Heart right ventricle (tissue), 16 donors: ENCODE measurements at regions not wholly inside any gene's neighbourhood (a gene's known extent, or its start where the extent isn't known, plus 50 kb on each side); places are given as distances from the start of the nearest gene placed in this dataset.
A peak's percentile ranks its signal among the peaks of the same experiment; 100 is the strongest.

ENCODE experiments used
- ATAC-seq, 8 donors: fragments of 200-7000 bp; cut with Tn5 transposase; one replicate each; pipeline ENCODE4 v1.9.1; 2020; ENCODE audit warnings: mild to moderate bottlenecking in 8 of 8, moderate library complexity in 8 of 8, moderate number of reproducible peaks in 1 of 8
- DNase-seq, 2 donors: peaks; one replicate each; pipeline ENCODE4 v3.0.0-alpha.2; 2020
- H3K27ac ChIP-seq, 10 donors: fragments of 200-600 bp; sonication (generic) in 2 of 10; one replicate each; pipeline versions ENCODE4 v1.5.0 to v1.8.0; 2020 to 2022; ENCODE audit warnings: mild to moderate bottlenecking in 3 of 10
- H3K27me3 ChIP-seq, 7 donors: fragments of 200-600 bp; one replicate each; pipeline ENCODE4 v1.8.0; 2021 to 2022; ENCODE audit warnings: mild to moderate bottlenecking in 2 of 7
- H3K36me3 ChIP-seq, 9 donors: fragments of 200-600 bp; sonication (generic) in 1 of 9; one replicate each; pipeline versions ENCODE4 v1.5.0 to v1.8.0; 2020 to 2022; ENCODE audit warnings: mild to moderate bottlenecking in 2 of 9
- H3K4me1 ChIP-seq, 9 donors: fragments of 200-600 bp; sonication (generic) in 1 of 9; one replicate each; pipeline versions ENCODE4 v1.5.0 to v1.8.0; 2020 to 2022; ENCODE audit warnings: mild to moderate bottlenecking in 4 of 9
- H3K4me3 ChIP-seq, 10 donors: fragments of 200-600 bp; sonication (generic) in 2 of 10; one replicate each; pipeline versions ENCODE4 v1.5.0 to v1.8.0; 2020 to 2022; ENCODE audit warnings: mild to moderate bottlenecking in 7 of 10, moderate library complexity in 2 of 10
- H3K9me3 ChIP-seq, 11 donors: fragments of 200-600 bp in 10 of 11; sonication (generic) in 2 of 11; one replicate each; pipeline versions ENCODE4 v1.5.0 to v1.8.0; 2013 to 2022; ENCODE audit warnings: mild to moderate bottlenecking in 2 of 11, control low read depth in 1 of 11, moderate library complexity in 1 of 11
- CTCF ChIP-seq, 9 donors: fragments of 200-600 bp; sonication (generic) in 2 of 9; IDR thresholded peaks; one replicate each; pipeline versions ENCODE4 v1.5.0 to v1.8.0; 2021 to 2022; ENCODE audit warnings: antibody characterized with exemption in 9 of 9, mild to moderate bottlenecking in 5 of 9, moderate library complexity in 1 of 9
- WGBS, 2 donors: extraction: QIAGEN DNeasy Blood & Tissue Kit; methylation state at CpG; one replicate each; pipeline ENCODE4 v1.1.7; 2013; ENCODE audit warnings: inconsistent platforms in 1 of 2; 5-methylcytosine and 5-hydroxymethylcytosine counted together
- intact Hi-C, 10 donors: fragments of 100-400 bp; cut with DNase I; formaldehyde crosslinking; loops; one replicate each; pipeline versions ENCODE4 v1.11.1 to v1.14.2; 2022
- donor health status: Arrhythmogenic right ventricular cardiomyopathy.
- donor health status: ischemic (EF 13 %, LVEDD 7.1; RV severe dilation, severe dysfunction).
- donor health status: healthy with polysubstance abuse.
- donor health status: DM: no; HTN: yes; CAD: no.
- donor health status: DM: no; HTN: no; CAD: no.
- donor health status: ischemic (EF 25% LVEDD 6.9; RV normal size, moderate dysfunction).
- donor health status: ischemic (EF 25% LVEDD 5.7; RV mildly dilated, moderate dysfunction).
- donor health status: healthy.
- donor health status: DM: yes; HTN: yes; CAD: no.
- donor health status: Ischemic cardiomyopathy.
- donor health status: ischemic (EF 35%, LVEDD 5.7; RV mildly dilated, moderate dysfunction).
- donor health status: nonischemic (EF 11% LVEDD 7.7; RV severe dilation, severe dysfunction).
- donor health status: DM: yes; HTN: yes; CAD: no.
- donor health status: PGD.
- donor health status: ischemic (EF 29% LVEDD 5.4; RV normal size, mild dysfunction).
- donor health status: nonischemic (EF 23%, LVEDD 6.1; RV moderate dilation, normal function).

GRCh38 chr3:162525066-162525742 lies 1028.6 kb downstream of the OTOL1 start:
- Histone ChIP-seq H3K36me3 (no peaks in the 10 kb centered on the region), H3K27me3 (no peaks in the 10 kb centered on the region), H3K27ac (no peak overlapping the region), H3K4me1 (no peaks in the 10 kb centered on the region), H3K9me3 (peaks cover 0 to 3% (median 0%) of the 10 kb centered on the region in 11 donors), H3K4me3 (no peak overlapping the region)
- ATAC-seq (peak in 6 of 8 donors; percentile 29 to 69 (median 46)), DNase-seq (peak in 1 of 2 donors; percentile 3)
- intact Hi-C loops: no loop called here
- 46 to 57% methylated on average over 2 of the region's 2 CpGs for WGBS, 2 donors
- no peak for TF ChIP-seq CTCF (IDR thresholded peaks at IDR 0.05)

- Histone ChIP-seq H3K4me3 (no peak overlapping the region), H3K4me1 (no peaks in the 10 kb centered on the region), H3K27ac (no peak overlapping the region), H3K36me3 (no peaks in the 10 kb centered on the region), H3K27me3 (no peaks in the 10 kb centered on the region), H3K9me3 (peaks cover 0 to 3% (median 0%) of the 10 kb centered on the region in 11 donors)
- intact Hi-C loops: no loop called here
- WGBS, 2 donors: 60 to 66% methylated on average over 4 of the region's 4 CpGs
- DNase-seq: no peak
- TF ChIP-seq CTCF (IDR thresholded peaks at IDR 0.05): no peak
- ATAC-seq: no peak
Measured at GRCh38 chr3:162525771-162526170, 1029.2 kb downstream of the OTOL1 start.

GRCh38 chr3:162534431-162534830 lies 1037.8 kb downstream of the OTOL1 start:
- no peak for ATAC-seq
- DNase-seq: no peak
- H3K9me3 ChIP-seq: no peaks in the 10 kb centered on the region
- no peaks in the 10 kb centered on the region for H3K27me3 ChIP-seq
- H3K36me3 ChIP-seq: no peaks in the 10 kb centered on the region
- H3K4me1 ChIP-seq: no peaks in the 10 kb centered on the region
- no peak overlapping the region for H3K27ac ChIP-seq
- H3K4me3 ChIP-seq: no peak overlapping the region
- WGBS, 2 donors: 49 to 61% methylated on average over 2 of the region's 2 CpGs
- intact Hi-C loops: no loop called here
- TF ChIP-seq CTCF (IDR thresholded peaks at IDR 0.05): no peak

- no peaks in the 10 kb centered on the region for H3K9me3 ChIP-seq
- 64 to 70% methylated on average over 2 of the region's 2 CpGs for WGBS, 2 donors
- intact Hi-C loops: no loop called here
- no peak overlapping the region for H3K27ac ChIP-seq
- H3K27me3 ChIP-seq: no peaks in the 10 kb centered on the region
- DNase-seq (no peak), ATAC-seq (no peak)
- H3K4me3 ChIP-seq: no peak overlapping the region
- H3K4me1 ChIP-seq: no peaks in the 10 kb centered on the region
- no peak for TF ChIP-seq CTCF (IDR thresholded peaks at IDR 0.05)
- no peaks in the 10 kb centered on the region for H3K36me3 ChIP-seq
Measured at GRCh38 chr3:162538491-162538890, 1041.9 kb downstream of the OTOL1 start.
